GM21515 (cell line): ENCODE measurements at regions not wholly inside any gene's neighbourhood (a gene's known extent, or its start where the extent isn't known, plus 50 kb on each side); places are given as distances from the start of the nearest gene placed in this dataset.

ENCODE experiments used
- ATAC-seq: cut with Tn5 transposase; IDR thresholded peaks from one replicate; pipeline ENCODE4 v1.9.1; 2021; ENCODE audit not compliant: unreplicated experiment

DNA sequence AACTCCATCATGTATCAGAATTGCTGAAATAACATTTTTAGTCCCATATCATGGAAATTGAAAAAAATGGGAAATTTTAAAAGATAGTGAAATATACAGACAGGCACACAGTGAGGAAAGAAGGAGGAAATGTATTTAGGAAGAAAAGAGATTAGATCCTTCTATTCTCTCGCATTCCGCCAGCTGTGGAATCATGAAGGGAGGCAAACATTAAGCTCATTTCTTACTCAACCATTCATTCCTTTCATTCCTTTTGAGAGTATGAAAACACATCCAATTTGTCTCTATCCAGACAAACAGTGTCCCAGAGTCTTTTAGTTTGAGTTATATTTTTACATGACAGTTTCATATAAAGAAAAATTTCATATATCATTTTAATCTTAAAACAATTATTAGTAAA lies 52.5 kb upstream of the KCNMB2 start:
- ATAC-seq: no peak

DNA sequence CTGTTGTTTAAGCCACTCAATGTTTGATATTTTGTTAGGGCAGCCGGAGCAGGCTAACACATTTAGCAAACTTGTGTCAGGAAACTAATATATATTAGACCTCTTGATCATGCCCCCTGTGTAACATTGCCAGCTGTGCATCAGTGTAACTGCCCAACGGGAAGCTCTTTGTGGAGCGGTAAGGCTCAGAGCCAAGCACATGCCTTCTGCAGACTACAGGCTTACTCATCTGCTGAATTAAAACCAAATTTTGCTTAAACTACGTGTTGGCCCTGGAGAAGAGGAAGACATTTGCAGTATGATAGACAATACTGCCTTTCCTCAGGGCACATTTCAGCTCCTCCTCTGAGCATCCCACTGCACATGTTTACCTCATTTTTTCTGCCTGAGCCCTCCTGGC lies 50.5 kb upstream of the KCNMB2 start:
- no peak for ATAC-seq
